ENCODE measurements at regions not wholly inside any gene's neighbourhood (a gene's known extent, or its start where the extent isn't known, plus 50 kb on each side); places are given as distances from the start of the nearest gene placed in this dataset.

DNA sequence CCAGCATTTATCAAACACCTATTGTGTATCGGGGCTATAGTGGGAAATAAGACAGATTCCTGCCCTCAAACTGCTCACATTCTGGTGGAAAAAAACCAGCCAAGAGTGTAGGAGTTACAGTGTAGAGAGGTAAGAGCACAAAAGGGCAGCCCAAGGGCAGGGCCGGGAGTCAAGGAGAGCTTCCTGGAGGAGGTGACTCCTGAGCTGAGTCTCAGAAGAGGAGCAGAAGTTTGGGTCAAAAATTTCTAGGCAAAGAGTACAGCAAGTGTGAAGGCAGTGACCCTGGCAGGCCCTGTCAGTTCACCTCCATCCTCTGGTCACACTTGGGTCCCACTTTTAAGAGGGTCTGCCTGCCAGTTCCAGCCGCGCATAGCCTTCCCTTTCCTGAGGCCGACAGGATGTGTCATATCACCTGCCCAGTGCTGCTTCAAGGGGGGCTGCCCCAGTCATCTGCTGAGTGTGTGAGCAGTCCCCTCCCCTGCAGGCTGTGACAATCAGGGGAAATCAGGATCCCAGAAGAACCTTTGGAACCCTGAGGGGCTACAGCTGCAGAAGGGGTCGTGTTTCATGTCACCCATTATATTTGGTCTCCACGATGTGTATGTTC is 118.4 kb downstream of the GLI2 start:
- DNase-seq: no peak

GRCh38 chr2:120854766-120855530 is 119.3 kb downstream of the GLI2 start:
- no peak for DNase-seq

GRCh38 chr2:120855855-120856405 is 120.3 kb downstream of the GLI2 start:
- no peak for DNase-seq

GRCh38 chr2:120856421-120856862 is 120.8 kb downstream of the GLI2 start:
- DNase-seq: no peak

DNA sequence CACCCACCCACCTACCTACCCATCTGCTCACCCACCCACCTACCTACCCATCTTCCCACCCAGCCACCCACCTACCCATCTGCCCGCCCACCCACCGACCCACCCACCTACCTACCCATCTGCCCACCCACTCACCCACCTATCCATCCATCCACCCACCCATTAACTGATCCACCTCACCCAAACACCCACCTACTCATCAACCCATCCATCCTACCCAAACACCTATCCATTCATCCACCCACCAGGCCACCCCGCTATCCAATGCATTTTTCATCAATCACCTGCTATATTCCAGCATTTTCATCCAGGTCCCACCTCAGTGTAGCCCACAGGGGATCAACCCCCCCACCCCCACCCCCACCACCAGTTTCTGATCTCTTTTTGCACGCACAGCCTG is 121.8 kb downstream of the GLI2 start:
- no peak for DNase-seq

GRCh38 chr2:120857931-120858330 is 122.3 kb downstream of the GLI2 start:
- no peak for DNase-seq

GRCh38 chr2:120858361-120859106 is 122.9 kb downstream of the GLI2 start:
- DNase-seq: no peak

GRCh38 chr2:120859128-120859527 is 123.5 kb downstream of the GLI2 start:
- no peak for DNase-seq

DNA sequence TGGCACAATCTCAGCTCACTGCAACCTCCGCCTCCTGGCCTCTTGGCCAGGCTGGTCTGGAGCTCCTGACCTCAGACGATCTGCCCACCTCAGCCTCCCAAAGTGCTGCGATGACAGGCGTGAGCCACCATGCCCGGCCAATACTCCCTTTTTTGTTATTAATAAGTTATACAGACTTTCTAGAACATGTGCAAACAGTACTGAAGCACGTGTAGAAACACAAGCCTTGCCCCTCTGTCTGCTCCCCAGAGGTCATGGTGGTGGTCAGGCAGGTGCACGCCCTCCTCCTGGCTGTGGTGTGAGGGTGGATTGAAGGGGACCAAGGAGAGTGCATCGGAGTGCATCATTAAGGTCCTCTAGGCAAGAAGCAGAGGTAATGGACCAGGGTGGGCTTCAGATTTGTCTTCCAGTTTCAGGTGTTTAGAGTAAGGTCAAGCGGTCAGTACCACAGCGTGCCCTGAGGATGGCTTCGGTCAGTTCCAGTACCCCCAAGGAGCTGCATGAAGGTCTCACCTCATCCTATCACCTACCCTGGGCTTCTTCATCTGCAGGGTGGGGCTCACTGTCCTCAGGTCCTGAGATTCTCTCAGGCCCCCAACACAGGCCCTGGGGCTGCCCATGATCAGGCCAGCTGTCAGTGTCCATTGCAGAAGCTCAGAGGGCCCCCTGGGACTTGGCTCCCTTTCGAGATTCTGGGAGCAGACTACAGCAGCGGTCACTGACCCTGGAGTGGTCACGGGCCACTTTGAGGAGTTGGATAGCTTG is 124.3 kb downstream of the GLI2 start:
- no peak for DNase-seq

- DNase-seq: no peak
Measured at GRCh38 chr2:120860579-120860922, 124.9 kb downstream of the GLI2 start.

DNA sequence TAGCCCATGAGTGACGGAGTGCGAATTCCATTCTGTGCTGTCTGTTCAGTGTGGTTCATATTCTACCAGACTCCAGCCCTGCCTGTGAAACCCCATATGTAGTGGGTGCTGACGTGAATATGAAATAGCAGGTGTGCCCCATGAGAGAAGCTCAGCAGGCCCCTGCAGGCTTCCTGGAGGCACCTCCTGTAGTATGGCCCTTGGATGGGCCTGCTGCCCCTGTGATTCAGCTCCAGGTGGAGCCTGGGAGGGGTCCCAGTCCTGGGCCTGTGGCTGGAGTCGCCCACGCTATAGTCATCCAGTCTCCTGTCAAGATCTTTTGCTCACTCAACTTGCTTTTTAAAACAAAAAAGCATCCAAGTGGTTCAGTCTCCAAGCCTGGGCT is 125.5 kb downstream of the GLI2 start:
- DNase-seq: no peak

DNA sequence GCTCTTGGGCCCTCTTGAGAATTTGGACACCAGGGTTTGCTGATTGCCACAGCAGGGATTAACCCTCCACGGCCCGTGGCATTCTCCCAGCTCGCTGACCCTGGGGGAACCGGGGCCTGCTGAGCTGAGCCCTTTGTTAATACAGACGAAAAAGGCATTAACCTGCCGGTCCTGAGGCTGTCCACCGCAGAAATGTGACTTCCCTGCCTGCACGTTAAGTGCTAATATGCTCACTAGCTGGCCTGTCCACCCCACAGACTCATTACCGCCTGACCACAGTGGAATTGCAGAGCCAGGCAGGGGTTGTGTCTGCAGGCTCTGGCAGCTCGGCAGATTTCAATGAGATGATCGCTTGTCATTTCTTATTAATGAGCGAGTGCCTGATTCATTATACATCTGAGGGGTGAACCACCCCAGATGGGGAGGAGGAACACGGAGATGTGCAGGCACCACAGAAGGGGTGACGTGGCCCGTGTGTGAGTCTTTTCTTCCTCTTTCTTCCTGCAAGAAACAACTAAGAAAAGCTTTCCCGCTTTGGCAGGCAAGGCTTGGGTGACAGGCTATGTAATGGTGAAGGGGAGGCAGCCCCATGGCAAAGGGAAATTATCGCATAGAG is 126.0 kb downstream of the GLI2 start:
- DNase-seq: peak; percentile 55

GRCh38 chr2:120862201-120863060 is 126.8 kb downstream of the GLI2 start:
- no peak for DNase-seq

DNA sequence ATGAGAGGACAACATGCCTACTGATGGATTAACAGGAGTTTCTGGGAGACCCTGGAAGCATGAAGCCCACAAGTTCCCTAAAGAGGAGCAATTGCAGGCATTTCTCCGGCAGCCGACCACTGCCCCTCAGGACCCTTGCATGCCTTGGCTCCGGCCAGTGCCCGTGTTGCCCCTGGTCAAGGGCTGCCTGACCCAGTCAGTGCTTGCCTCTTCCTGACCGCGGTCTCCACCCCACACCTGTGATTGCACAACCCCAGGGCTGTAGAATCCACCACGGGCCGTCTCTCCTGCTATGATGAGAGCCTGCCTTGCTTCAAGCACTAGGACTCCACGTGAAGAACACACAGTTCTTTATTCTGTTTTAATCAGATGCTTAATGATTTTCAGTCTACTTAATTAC is 127.5 kb downstream of the GLI2 start:
- DNase-seq: no peak

DNA sequence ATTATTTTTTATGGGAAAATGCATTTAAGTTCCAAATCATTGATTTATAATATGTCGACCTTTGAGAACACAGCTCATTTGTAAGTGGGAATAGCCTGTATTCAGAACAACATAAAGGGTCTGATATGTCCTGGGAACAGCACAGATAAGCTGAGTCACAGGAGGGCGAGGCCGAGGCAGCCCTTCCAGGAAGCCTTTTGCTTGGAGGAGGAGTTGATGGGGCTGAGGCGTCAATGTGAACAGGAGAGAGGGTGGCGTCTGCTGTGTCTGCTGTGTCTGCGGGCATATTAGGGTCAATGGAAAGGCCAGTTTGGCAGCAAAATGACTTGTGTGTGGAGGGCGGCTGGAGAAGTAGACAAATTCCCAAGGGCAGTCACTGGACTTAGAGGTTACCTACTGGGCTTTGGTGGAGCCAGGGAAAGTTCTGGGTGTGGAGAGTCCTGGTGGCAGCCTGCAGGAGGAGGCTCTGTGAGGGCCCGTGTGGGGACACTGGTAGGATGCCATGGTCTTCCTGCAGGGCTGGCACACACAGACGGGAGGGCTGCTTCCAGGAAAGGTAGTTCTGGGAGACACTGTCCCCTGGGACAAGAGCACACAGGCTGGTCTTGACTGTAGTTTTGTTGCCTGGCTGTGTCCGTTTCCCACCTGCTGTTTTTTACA is 128.1 kb downstream of the GLI2 start:
- DNase-seq: no peak

- DNase-seq: no peak
Measured at GRCh38 chr2:120864981-120865380, 129.3 kb downstream of the GLI2 start.

GRCh38 chr2:120865656-120866055 is 130.0 kb downstream of the GLI2 start:
- no peak for DNase-seq

GRCh38 chr2:120866071-120866470 is 130.4 kb downstream of the GLI2 start:
- DNase-seq: no peak

GRCh38 chr2:120866483-120867140 is 130.9 kb downstream of the GLI2 start:
- no peak for DNase-seq
